GM04503 (cell line): ENCODE measurements at regions not wholly inside any gene's neighbourhood (a gene's known extent, or its start where the extent isn't known, plus 50 kb on each side); places are given as distances from the start of the nearest gene placed in this dataset.
A peak's percentile ranks its signal among the peaks of the same experiment; 100 is the strongest.
"Not testable (repeated sequence)": the region's sequence is repeated elsewhere in the genome, so short reads cannot be mapped to it uniquely, and the experiment has no call there.

Experiments used
- DNase-seq: peaks from one replicate; pipeline ENCODE4 v3.0.0-alpha.2; 2012; ENCODE audit warnings: low read depth

DNA sequence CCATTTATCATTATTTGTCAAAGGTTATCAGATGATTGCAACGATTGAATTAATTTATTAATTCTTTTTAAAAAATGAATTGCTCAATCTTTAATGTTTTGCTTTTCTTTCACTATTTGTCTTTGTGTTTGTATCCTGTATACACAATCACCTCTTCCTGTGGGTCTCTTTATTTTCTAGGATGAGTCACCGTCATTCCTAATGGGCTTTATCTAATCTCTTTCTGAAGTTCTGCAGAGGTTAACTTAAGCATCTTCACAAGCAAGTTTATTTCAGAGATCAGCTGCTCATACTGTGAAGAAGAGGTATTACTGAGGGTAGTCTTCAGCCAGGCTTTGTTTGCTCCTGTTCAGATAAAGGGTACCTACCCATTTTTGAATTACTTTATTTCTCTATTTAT lies 323.9 kb downstream of the NNT start:
- DNase-seq = no peak

DNA sequence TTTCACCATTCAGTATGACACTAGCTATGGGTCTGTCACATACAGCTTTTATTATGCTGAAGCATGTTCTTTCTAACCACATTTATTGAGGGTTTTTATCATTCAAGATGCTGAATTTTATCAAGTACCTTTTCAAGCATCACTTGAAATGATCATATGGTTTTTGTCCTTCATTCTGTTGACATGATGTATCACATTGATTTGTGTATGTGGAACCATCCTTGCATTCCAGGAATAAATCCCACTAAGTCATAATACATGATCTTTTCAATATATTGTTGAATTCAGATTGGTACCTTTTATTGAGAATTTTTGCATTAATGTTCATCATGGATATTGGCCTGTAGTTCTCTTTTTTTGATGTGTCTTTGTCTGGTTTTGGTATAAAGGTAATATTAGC lies 317.4 kb downstream of the NNT start:
- no peak for DNase-seq

DNA sequence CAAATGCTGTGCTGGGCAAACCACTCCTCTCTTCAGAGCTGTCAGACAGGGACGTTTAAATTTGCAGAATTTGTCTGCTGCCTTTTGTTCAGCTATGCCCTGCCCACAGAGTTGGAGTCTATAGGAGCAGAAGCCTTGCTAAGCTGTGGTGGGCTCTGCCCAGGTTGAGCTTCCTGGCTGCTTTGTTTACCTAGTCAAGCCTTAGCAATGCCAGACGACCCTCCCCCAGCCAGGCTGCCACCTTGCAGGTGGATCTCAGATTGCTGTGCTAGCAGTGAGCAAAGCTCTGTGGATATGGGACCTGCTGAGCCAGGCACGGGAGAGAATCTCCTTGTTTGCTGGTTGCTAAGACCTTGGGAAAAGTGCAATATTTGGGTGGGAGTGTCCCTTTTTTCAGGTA lies 314.9 kb downstream of the NNT start:
- DNase-seq = no peak

DNA sequence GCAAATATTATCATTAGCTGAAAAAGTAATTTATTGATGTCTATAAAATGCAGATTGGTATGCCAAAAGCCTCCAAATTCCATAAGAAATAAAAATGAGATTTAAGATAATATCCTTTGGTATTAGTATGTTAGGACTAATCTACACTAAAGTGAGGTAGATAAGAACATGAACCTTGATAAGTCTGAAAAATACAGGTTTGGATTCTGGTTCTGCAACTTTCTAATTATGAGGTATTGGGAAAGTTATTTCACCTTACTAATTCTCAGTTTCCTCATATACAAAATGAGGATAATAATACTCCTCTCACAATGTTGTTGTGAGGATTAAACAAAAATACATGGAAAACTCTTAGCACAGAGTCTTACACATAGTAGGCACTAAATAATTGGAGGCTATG lies 300.1 kb downstream of the NNT start:
- DNase-seq = no peak

- no peak for DNase-seq
These were observed 298.0 kb downstream of the NNT start for GRCh38 chr5:43900974-43901373.

DNA sequence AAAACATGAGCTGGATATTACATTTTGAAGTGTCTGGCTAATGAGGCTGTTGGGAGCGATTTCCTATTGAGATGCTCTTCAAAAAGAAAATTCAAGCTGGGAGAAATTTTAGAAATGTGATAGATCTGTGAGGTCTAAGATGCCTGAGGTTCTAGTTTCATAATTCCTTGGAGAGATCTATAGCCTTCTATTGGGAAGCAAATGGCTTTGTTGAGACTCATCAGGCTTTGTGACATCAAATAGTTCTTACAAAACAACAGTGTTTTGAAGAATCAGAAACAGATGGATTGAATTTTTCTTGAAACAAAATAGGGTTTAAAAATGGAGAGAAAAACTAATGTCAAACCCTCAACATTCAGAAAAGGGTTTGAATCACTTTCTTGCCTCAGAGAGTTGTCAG lies 292.9 kb downstream of the NNT start:
- DNase-seq = no peak

GRCh38 chr5:43893951-43894684 lies 291.1 kb downstream of the NNT start:
- DNase-seq = no peak

DNA sequence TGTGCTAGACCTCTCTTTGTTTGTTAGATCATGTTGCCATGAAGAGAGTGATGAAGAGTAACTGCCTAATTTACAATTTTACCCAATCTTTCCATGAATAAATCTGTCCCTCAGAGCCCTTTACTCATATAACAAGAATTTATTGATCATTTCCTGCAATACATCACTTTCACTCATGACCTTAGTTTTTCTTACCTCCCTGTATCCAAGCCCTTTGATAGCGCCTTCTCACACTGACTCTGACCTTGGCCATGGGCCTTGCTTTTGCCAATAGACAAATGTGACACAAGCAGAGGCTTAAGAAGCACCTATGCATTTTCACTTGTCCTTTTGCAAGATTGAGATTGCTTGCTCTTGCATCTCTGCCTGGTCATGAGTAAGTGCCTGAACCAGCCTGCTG lies 288.1 kb downstream of the NNT start:
- no peak for DNase-seq

GRCh38 chr5:43889233-43889632 lies 286.3 kb downstream of the NNT start:
- DNase-seq = no peak

DNA sequence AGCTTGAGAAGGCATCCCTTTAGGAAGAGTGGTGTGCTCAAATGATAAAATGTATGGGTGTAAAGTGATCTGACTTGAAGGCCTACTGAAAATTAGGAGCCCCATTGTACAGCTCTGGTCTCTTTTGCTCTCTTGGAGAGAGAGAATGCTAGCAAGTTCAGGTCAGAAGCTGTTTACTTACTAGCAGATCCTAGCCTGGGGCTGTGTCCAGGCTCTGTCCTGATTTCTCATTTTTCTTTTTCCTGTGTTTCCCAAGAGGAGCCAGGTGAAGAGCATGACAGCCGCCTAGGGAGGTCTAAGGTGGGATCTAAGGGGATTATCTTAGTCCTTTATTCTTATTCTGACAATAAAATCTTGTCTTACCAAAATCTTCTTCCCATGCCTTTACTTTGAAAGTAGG lies 272.8 kb downstream of the NNT start:
- DNase-seq = no peak

DNA sequence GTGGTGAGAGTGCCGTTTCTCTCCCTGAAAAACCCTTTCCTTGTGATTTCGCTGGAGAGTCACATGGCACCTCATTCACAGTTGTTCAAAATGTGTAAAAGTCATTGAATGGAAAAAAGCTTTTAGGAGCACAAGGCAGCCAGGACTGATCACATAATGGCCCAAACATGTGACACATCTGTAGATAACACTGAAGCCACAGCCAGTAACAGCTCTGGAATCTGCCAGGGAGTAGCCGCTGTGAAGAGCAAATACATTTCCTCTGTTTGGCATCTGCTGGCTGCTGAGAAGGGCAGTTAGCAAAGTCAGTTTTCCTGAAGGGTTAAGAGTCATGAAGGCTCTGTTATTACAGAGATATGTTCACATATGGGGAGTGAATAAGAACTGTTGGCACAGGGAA lies 271.8 kb downstream of the NNT start:
- DNase-seq = peak; percentile 36

GRCh38 chr5:43873791-43874190 lies 270.8 kb downstream of the NNT start:
- no peak for DNase-seq

- DNase-seq = no peak
These were observed 256.3 kb downstream of the NNT start for GRCh38 chr5:43859309-43859708.

GRCh38 chr5:43855452-43855851 lies 252.5 kb downstream of the NNT start:
- DNase-seq = no peak

GRCh38 chr5:43854697-43855292 lies 251.8 kb downstream of the NNT start:
- peak; percentile 34 for DNase-seq

GRCh38 chr5:43852279-43852678 lies 249.3 kb downstream of the NNT start:
- no peak for DNase-seq

GRCh38 chr5:43851741-43852140 lies 248.8 kb downstream of the NNT start:
- DNase-seq = no peak

DNA sequence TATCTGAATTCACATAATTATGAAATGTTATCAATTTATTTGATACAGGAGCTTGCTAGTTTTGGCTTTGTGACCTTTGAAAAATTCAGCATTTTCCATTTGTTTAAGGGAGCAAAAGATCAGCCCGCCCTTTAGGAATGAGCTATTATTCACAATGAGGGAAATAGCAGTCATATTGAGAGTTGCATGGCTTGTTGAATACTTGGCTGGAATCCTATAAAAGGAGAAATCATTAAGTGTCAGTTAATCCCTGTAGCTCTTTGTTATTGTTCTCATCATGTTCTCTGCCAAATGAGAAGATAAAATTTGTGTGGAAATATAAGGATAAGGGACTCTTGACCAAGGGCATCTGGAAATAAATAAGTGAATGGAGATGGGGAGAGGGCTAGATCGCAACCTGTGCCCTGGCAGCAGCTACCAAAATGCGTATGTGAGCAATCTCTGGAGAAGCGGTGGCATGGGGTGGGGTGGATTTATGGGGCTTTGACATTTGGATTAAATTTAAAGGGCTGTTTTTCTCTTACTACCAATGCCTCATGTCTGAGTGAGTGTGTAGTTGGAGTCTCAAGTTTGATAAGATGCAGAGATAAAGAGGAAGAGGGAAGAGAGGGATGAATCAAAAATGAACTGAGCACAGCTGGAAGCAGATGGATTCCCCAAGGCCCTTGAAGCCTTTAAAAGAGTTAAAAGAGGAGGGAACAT lies 237.6 kb downstream of the NNT start:
- no peak for DNase-seq

GRCh38 chr5:43839218-43839617 lies 236.2 kb downstream of the NNT start:
- peak; percentile 91 for DNase-seq

GRCh38 chr5:43837996-43838395 lies 235.0 kb downstream of the NNT start:
- no peak for DNase-seq

GRCh38 chr5:43837091-43837490 lies 234.1 kb downstream of the NNT start:
- no peak for DNase-seq

DNA sequence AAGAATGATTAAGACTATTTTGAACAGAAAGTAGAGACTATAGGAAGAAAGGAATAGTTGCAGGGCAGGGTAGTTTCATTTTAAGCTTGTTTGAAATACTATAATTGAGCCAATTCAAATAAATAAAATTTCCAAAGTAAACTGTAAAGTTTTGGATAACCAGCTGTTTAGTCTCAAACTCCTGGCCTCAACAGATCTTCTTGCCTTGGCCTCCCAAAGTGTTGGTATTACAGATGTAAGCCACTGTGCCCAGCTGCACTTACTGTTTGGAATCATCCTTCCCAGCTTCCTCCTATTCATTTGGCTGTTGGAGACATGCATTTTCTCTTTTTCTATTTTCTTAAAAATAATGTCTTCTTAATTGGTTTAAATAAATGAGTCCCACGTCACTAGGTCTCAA lies 231.0 kb downstream of the NNT start:
- no peak for DNase-seq

GRCh38 chr5:43824325-43824964 lies 221.5 kb downstream of the NNT start:
- DNase-seq = not testable (repeated sequence)
